ENCODE measurements at regions not wholly inside any gene's neighbourhood (a gene's known extent, or its start where the extent isn't known, plus 50 kb on each side); places are given as distances from the start of the nearest gene placed in this dataset.

DNA sequence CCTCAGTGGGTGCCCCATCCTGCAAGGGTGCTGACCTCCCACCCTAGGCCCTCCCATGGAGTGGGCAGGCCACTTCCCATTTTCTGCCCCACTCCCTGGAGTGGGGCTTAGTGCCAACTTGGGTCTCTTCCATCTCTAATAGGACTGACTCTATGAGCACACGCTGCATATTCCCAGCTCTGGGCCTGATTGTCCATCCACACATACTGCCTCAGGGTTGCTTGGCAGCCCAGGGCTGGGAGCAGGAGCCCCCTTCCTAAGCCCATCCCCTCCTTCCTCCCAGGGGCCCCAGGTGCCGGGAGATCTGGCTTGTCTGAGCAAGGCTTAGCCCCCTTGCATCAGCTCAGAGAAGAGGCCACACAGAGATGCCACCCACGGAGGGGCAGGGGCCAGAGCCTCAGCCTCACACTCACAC lies 55.1 kb downstream of the PJA1 start:
- intact Hi-C loops (cut with DNase I) = no loop called here
- WGBS (ENCODE audit: insufficient coverage, low coverage, low lambda C conversion rate, missing lambda C conversion rate) = 17% methylated on average over 1 of the region's 3 CpGs
- Histone ChIP-seq H3K9me3 (no peaks in the 10 kb centered on the region), H3K27me3 (no peaks in the 10 kb centered on the region), H3K36me3 (no peaks in the 10 kb centered on the region), H3K4me1 (no peaks in the 10 kb centered on the region), H3K4me3 (no peak overlapping the region), H3K27ac (no peak overlapping the region)
- TF ChIP-seq, protein P1, sequence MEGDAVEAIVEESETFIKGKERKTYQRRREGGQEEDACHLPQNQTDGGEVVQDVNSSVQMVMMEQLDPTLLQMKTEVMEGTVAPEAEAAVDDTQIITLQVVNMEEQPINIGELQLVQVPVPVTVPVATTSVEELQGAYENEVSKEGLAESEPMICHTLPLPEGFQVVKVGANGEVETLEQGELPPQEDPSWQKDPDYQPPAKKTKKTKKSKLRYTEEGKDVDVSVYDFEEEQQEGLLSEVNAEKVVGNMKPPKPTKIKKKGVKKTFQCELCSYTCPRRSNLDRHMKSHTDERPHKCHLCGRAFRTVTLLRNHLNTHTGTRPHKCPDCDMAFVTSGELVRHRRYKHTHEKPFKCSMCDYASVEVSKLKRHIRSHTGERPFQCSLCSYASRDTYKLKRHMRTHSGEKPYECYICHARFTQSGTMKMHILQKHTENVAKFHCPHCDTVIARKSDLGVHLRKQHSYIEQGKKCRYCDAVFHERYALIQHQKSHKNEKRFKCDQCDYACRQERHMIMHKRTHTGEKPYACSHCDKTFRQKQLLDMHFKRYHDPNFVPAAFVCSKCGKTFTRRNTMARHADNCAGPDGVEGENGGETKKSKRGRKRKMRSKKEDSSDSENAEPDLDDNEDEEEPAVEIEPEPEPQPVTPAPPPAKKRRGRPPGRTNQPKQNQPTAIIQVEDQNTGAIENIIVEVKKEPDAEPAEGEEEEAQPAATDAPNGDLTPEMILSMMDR (IDR thresholded peaks at IDR 0.05) = no peak
- TF ChIP-seq POLR2A (IDR thresholded peaks at IDR 0.05) = no peak
- DNase-seq = no peak
- ATAC-seq = no peak

DNA sequence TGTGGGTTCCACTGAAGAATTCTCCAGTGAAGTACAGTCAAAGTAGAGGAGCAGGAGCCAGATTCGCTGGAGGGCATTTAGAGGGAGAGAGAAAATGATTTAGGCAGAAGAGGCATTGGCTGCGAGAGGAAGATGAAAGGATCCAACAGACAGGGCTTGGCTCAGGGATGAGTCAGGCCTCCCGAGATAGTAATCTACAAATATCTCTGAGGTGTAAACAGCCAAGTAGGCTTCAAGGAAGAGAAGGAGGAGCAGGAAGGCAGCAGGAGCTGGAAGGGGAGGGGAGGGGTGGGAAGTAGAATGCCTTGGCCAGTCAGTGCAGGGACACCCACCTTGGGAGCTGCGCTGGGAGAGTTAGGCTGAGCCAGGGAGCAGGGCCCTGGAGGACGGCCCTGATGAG lies 55.5 kb downstream of the PJA1 start:
- no peak for DNase-seq
- ATAC-seq = no peak

DNA sequence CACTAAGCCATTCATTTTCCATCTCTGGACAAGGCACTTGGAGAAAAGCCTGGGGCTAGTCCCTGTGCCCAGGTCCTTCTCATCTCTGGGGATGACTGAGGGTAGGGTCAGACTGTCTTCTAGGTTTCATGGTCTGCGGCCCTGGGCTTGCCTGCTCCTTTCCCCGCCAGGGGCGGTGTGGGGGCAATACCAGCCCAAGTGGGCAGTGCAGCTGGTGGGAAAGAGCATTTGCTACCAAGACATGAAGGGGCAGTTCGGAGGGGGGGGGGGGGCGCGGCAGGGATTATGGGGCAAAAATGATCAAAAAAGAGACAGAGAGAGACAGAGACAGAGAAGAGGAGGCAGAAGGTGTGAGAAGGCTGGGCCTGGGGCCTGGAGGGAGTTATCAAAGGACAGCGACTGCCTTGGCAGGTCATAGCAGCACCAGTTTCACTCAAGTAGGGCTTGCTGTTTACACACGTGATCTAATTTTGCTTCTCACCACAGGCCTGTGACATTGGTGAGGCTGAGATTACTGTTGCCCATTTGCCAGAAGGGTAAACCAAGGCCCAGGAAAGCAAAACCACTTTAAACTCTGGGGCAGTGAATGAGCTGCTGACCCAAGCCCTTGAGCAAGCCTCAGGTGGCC lies 56.1 kb downstream of the PJA1 start:
- H3K36me3 ChIP-seq = no peaks in the 10 kb centered on the region
- no peak overlapping the region for H3K4me3 ChIP-seq
- no peaks in the 10 kb centered on the region for H3K27me3 ChIP-seq
- DNase-seq = no peak
- TF ChIP-seq, protein P1 (IDR thresholded peaks at IDR 0.05) = no peak
- TF ChIP-seq POLR2A (IDR thresholded peaks at IDR 0.05) = no peak
- 73% methylated on average over 4 of the region's 8 CpGs for WGBS (ENCODE audit: insufficient coverage, low coverage, low lambda C conversion rate, missing lambda C conversion rate)
- no peak for ATAC-seq
- intact Hi-C loops (cut with DNase I) = no loop called here
- H3K9me3 ChIP-seq = no peaks in the 10 kb centered on the region
- no peaks in the 10 kb centered on the region for H3K4me1 ChIP-seq
- no peak overlapping the region for H3K27ac ChIP-seq

More for the DNA sequence above, 55.5 kb downstream of the PJA1 start:
- no peak overlapping the region for H3K27ac ChIP-seq
- no peaks in the 10 kb centered on the region for H3K27me3 ChIP-seq
- WGBS (ENCODE audit: insufficient coverage, low coverage, low lambda C conversion rate, missing lambda C conversion rate) = 51% methylated on average over 3 of the region's 5 CpGs
- H3K9me3 ChIP-seq = no peaks in the 10 kb centered on the region
- no peaks in the 10 kb centered on the region for H3K36me3 ChIP-seq
- no peak for TF ChIP-seq POLR2A (IDR thresholded peaks at IDR 0.05)
- TF ChIP-seq, protein P1 (IDR thresholded peaks at IDR 0.05) = no peak
- no peak overlapping the region for H3K4me3 ChIP-seq
- H3K4me1 ChIP-seq = no peaks in the 10 kb centered on the region
- intact Hi-C loops (cut with DNase I) = no loop called here

DNA sequence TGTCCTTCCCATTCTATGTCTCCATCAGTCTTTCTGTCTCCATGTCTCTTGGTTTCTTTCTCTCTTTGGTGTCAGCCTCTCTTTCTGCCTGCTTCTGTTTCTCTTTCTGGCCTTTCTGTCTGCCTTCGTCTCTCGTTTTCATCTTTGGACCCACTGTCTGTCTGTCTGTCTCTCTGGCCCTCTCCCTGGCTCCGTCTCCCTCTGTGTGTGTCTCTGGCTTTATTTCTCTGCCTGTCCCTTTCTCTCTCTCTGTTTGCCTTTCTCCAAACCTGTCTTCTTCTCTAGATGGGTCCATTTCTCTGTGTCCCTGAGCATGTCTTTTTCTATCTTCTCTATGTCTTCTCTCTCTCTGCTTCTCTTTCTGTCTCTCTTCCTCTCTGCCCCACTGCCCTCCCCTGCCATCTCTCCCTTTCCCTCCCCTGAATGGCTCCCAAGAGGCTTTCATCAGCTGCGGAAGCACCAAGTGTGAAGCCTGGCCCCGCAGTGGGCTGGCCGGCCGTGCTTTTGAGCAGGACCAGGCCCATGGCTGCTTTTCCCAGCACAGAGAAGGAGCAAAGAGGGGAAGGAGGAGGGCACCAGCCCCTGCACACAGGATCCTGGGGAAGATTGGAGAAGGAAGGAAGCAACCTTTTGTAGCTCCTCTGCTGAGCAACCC lies 57.4 kb downstream of the PJA1 start:
- Histone ChIP-seq H3K9me3 (no peaks in the 10 kb centered on the region), H3K27ac (no peak overlapping the region), H3K4me3 (no peak overlapping the region), H3K36me3 (no peaks in the 10 kb centered on the region), H3K27me3 (no peaks in the 10 kb centered on the region), H3K4me1 (no peaks in the 10 kb centered on the region)
- intact Hi-C loops (cut with DNase I) = no loop called here
- ATAC-seq (no peak), DNase-seq (peak in 1 of 3 donors; percentile 22)
- TF ChIP-seq POLR2A (IDR thresholded peaks at IDR 0.05) = no peak
- TF ChIP-seq, protein P1 (IDR thresholded peaks at IDR 0.05) = no peak
- WGBS (ENCODE audit: insufficient coverage, low coverage, low lambda C conversion rate, missing lambda C conversion rate) = 66% methylated on average over 4 of the region's 7 CpGs
